Fibroblast of the aortic adventitia (primary cell): ENCODE measurements at regions not wholly inside any gene's neighbourhood (a gene's known extent, or its start where the extent isn't known, plus 50 kb on each side); places are given as distances from the start of the nearest gene placed in this dataset.
"Not testable (repeated sequence)": the region's sequence is repeated elsewhere in the genome, so short reads cannot be mapped to it uniquely, and the experiment has no call there.

Experiments used
- DNase-seq: peaks from one replicate; pipeline ENCODE4 v3.0.0-alpha.2; 2010; ENCODE audit warnings: low read depth
- H3K4me3 ChIP-seq: 2 replicates; pipeline ENCODE4 v1.5.1; 2011; ENCODE audit warnings: low read depth, mild to moderate bottlenecking, control low read depth, low read length, moderate library complexity
- CTCF ChIP-seq: IDR thresholded peaks from 2 replicates; pipeline ENCODE4 v1.5.1; 2011; ENCODE audit warnings: mild to moderate bottlenecking, low read length, control low read depth, inconsistent platforms; ENCODE audit not compliant: insufficient read depth

GRCh38 chr5:12662545-12663314 is 758.5 kb upstream of the CTNND2 start:
- no peak for DNase-seq
- TF ChIP-seq CTCF: no peak
- no peak overlapping the region for H3K4me3 ChIP-seq

GRCh38 chr5:12661617-12662370 is 757.5 kb upstream of the CTNND2 start:
- no peak overlapping the region for H3K4me3 ChIP-seq
- no peak for TF ChIP-seq CTCF
- DNase-seq: no peak

GRCh38 chr5:12660279-12661107 is 756.2 kb upstream of the CTNND2 start:
- not testable (repeated sequence) for H3K4me3 ChIP-seq, DNase-seq

GRCh38 chr5:12659686-12660085 is 755.4 kb upstream of the CTNND2 start:
- H3K4me3 ChIP-seq: no peak overlapping the region
- no peak for TF ChIP-seq CTCF
- DNase-seq: no peak

DNA sequence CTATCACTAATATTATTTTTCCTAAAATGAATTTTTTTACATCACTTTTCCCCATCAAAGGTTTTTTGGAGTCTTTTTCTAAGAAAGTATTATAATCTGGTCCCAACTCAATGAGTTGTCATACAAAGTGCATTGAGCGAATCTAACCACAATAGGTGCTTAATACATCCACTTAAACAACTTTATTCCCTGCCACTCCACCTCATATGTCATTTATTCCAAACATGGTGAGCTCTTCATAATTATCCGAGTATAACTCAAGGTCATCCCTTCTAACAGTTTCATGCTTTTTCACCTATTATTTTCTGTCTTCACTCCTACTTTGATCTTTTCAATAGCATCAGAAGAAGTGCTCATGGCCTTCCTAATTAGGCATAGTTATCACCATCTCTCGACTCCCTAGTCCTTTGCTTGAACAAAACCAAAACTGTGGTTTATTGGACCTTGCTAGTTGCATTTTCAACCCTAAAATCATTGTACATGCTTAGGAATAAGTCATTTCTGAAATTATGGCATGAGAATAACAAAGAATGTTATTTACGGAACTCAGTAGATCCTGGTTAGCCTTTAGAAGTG is 754.7 kb upstream of the CTNND2 start:
- no peak overlapping the region for H3K4me3 ChIP-seq
- no peak for DNase-seq
- TF ChIP-seq CTCF: no peak

GRCh38 chr5:12657914-12658474 is 753.7 kb upstream of the CTNND2 start:
- not testable (repeated sequence) for H3K4me3 ChIP-seq, DNase-seq

DNA sequence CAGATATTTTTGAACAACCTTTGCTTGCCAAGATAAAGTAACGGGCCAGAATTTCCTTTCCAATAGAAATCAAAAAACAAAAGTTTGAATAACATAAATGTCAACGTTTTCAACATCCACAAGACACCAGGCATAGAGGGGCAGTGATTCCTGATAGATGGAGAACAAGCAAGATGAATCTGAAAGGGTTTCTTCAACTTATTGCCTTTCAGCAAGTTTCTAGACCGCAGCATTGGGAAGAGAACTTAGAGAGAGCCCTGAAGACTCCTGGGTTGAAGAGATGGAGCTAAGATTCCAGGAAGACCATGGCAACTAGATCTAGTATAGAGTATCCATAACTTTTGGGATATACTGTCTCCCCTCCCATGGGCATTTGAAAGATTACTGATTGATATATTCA is 751.4 kb upstream of the CTNND2 start:
- no peak overlapping the region for H3K4me3 ChIP-seq
- TF ChIP-seq CTCF: no peak
- no peak for DNase-seq
